Activated CD4-positive, alpha-beta T cell treated with anti-CD3 and anti-CD28 coated beads, Interleukin-2, amount 10 ng/mL, durations not matched to agents 7 days and 5 days (primary cell): ENCODE measurements at regions not wholly inside any gene's neighbourhood (a gene's known extent, or its start where the extent isn't known, plus 50 kb on each side); places are given as distances from the start of the nearest gene placed in this dataset.

Experiments used
- CTCF ChIA-PET: fragments of 350-600 bp; sonication (Branson Sonifier 250); formaldehyde crosslinking; loops from one replicate; lab custom pipeline; 2021; ENCODE audit warnings: antibody characterized with exemption; lab: Charles Lee
- POLR2A ChIA-PET: fragments of 350-600 bp; sonication (Branson Sonifier 250); formaldehyde crosslinking; loops from one replicate; lab custom pipeline; 2021; ENCODE audit warnings: antibody characterized with exemption; lab: Charles Lee
- DNase-seq: peaks from one replicate; pipeline ENCODE4 v3.0.0-alpha.2; 2020
- H3K27ac Mint-ChIP-seq: one replicate; pipeline ENCODE4 v1.8.0; 2021; ENCODE audit warnings: mild to moderate bottlenecking, moderate library complexity, mixed read lengths
- H3K27me3 Mint-ChIP-seq: one replicate; pipeline ENCODE4 v1.8.0; 2021; ENCODE audit warnings: mixed read lengths
- H3K36me3 Mint-ChIP-seq: one replicate; pipeline ENCODE4 v1.8.0; 2021; ENCODE audit warnings: low read depth, mixed read lengths
- H3K4me1 Mint-ChIP-seq: one replicate; pipeline ENCODE4 v1.8.0; 2021; ENCODE audit warnings: mixed read lengths
- H3K4me3 Mint-ChIP-seq: one replicate; pipeline ENCODE4 v1.8.0; 2021; ENCODE audit warnings: mild to moderate bottlenecking, moderate library complexity, mixed read lengths
- H3K9me3 Mint-ChIP-seq: one replicate; pipeline ENCODE4 v1.8.0; 2021; ENCODE audit warnings: mixed read lengths

GRCh38 chr11:113578033-113578380 lies 102.8 kb upstream of the DRD2 start:
- no peaks in the 10 kb centered on the region for H3K36me3 Mint-ChIP-seq
- no peaks in the 10 kb centered on the region for H3K9me3 Mint-ChIP-seq
- no peak overlapping the region for H3K4me3 Mint-ChIP-seq

DNA sequence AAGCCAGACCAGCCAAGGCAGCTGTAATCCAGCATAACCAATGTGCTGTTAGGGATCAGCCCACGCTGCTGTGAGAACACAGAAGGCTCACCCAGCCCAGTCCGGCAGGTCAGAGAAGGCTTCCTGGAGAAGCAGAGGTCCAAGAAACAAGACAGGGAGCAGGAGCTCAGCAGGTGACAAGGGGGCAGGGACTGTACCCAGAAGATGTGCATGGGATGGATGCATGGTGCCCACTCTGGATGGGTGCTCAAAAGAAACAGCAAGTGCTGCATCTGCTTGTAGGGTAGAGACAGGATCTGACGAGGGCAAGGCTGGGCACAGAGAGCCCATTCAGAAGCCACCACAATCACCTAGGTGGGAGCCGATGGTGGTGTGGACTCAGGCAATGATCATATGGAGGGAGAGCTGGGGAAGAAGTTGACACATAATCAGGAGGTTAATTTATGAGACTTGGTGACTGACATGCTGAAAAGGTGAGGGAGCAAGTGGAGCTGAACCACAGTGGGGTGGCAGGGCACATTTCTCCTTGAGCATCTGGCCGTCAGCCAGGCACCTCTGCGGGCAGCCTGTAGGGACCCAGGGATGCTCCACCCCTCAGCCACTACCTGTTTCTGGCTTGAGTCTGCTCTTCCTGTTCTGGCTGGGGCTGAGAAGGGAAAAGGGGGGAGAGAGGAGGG lies 102.3 kb upstream of the DRD2 start:
- no peak overlapping the region for H3K4me3 Mint-ChIP-seq

More at GRCh38 chr11:113578033-113578380, 102.8 kb upstream of the DRD2 start:
- H3K27me3 Mint-ChIP-seq = peaks cover 3% of the 10 kb centered on the region
- ChIA-PET CTCF (interaction anchor here (1.4 to 1.7 kb wide), 3 partner anchors 8 to 46 kb away, joined by 3 to 4 read pairs (median 3); no protein-coding TSS in a partner anchor), POLR2A (no interaction called here)
- H3K4me1 Mint-ChIP-seq = peaks cover 12% of the 10 kb centered on the region
- peak overlapping the region; percentile 21 for H3K27ac Mint-ChIP-seq
- no peak for DNase-seq

GRCh38 chr11:113574586-113574985 lies 99.4 kb upstream of the DRD2 start:
- POLR2A ChIA-PET = no interaction called here
- no peak for DNase-seq
- Mint-ChIP-seq H3K27ac (no peak overlapping the region), H3K4me1 (peaks cover 12% of the 10 kb centered on the region), H3K9me3 (no peaks in the 10 kb centered on the region), H3K27me3 (peaks cover 15% of the 10 kb centered on the region), H3K4me3 (no peak overlapping the region), H3K36me3 (no peaks in the 10 kb centered on the region)
- CTCF ChIA-PET = interaction anchor here (0.7 to 1.6 kb wide), 6 partner anchors 10 to 1920 kb away, joined by 3 read pairs; no protein-coding TSS in a partner anchor

More for the DNA sequence above, 102.3 kb upstream of the DRD2 start:
- H3K4me1 Mint-ChIP-seq = peaks cover 12% of the 10 kb centered on the region
- H3K27ac Mint-ChIP-seq = peak overlapping the region; percentile 21
- no peaks in the 10 kb centered on the region for H3K9me3 Mint-ChIP-seq
- peaks cover 4% of the 10 kb centered on the region for H3K27me3 Mint-ChIP-seq
- ChIA-PET CTCF (interaction anchor here (1.2 to 1.8 kb wide), 4 partner anchors 9 to 21 kb away, joined by 3 to 6 read pairs (median 4); no protein-coding TSS in a partner anchor), POLR2A (no interaction called here)
- no peaks in the 10 kb centered on the region for H3K36me3 Mint-ChIP-seq
- DNase-seq = peak; percentile 13

- Mint-ChIP-seq H3K4me3 (no peak overlapping the region), H3K9me3 (no peaks in the 10 kb centered on the region), H3K36me3 (no peaks in the 10 kb centered on the region), H3K27me3 (peaks cover 15% of the 10 kb centered on the region), H3K4me1 (peaks cover 12% of the 10 kb centered on the region), H3K27ac (no peak overlapping the region)
- DNase-seq = no peak
- ChIA-PET POLR2A (no interaction called here), CTCF (interaction anchor here (0.7 to 1.6 kb wide), 3 partner anchors 13 to 1919 kb away, joined by 3 read pairs; no protein-coding TSS in a partner anchor)
These were observed 99.0 kb upstream of the DRD2 start for GRCh38 chr11:113574171-113574570.

DNA sequence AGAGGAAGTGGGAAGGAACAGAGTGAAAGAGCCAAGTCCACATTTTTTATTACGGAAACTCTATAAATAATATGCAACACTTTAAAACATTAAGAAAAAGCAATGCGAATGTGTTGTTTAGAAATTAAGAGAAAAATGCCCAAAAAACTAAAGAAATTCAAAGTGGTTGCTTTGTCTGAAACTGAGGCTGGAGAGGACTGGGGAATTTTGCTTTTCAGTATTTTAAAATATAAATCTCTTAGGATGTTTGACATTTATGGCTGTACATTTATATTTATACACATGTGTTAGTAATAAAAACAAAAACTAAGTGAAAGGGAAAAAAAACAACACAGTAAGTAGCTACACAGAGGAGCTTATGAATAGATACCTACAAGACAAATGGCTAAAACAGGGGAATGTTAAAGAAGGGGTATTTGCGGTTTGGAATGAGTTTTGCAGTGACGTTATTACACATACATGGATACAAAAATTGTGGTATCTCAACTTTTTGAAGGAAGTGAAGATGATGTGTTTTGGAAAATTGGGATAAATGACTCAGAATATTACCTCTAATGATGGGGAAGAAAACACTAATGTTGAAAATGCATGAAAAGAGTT lies 97.0 kb upstream of the DRD2 start:
- peaks cover 15% of the 10 kb centered on the region for H3K27me3 Mint-ChIP-seq
- no peaks in the 10 kb centered on the region for H3K9me3 Mint-ChIP-seq
- no peak overlapping the region for H3K4me3 Mint-ChIP-seq
- no peak for DNase-seq
- POLR2A ChIA-PET = no interaction called here
- CTCF ChIA-PET = interaction anchor here (1.3 kb wide), 1 partner anchor 19 kb away, joined by 4 read pairs; no protein-coding TSS in a partner anchor
- no peaks in the 10 kb centered on the region for H3K36me3 Mint-ChIP-seq
- H3K27ac Mint-ChIP-seq = no peak overlapping the region
- peaks cover 1% of the 10 kb centered on the region for H3K4me1 Mint-ChIP-seq

DNA sequence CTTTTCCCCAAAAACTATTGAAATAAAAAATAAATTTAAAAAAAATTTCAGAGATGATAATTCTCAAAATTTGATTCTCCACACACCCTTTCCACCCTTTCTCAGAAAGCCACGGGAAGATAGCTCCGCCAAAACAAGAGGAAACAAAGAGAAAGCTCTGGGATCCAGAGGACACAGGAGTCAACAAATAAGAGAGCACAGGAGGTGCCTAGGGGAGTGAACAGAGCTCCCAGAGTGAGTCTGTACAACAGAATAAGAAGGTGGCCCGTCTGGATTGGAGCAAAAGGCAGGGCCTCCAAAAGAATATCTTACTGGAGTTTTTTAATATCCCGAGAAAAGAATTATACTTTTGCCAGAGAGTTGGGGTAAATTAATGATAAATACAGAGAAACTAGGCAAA lies 96.3 kb upstream of the DRD2 start:
- CTCF ChIA-PET = interaction anchor here (0.7 to 1.3 kb wide), 2 partner anchors 19 to 216 kb away, joined by 3 to 4 read pairs; no protein-coding TSS in a partner anchor
- H3K36me3 Mint-ChIP-seq = no peaks in the 10 kb centered on the region
- POLR2A ChIA-PET = no interaction called here
- H3K27me3 Mint-ChIP-seq = peaks cover 15% of the 10 kb centered on the region
- no peaks in the 10 kb centered on the region for H3K4me1 Mint-ChIP-seq
- H3K4me3 Mint-ChIP-seq = no peak overlapping the region
- no peaks in the 10 kb centered on the region for H3K9me3 Mint-ChIP-seq
- no peak overlapping the region for H3K27ac Mint-ChIP-seq
- no peak for DNase-seq

- Mint-ChIP-seq H3K4me1 (no peaks in the 10 kb centered on the region), H3K27me3 (peaks cover 15% of the 10 kb centered on the region), H3K27ac (no peak overlapping the region), H3K36me3 (no peaks in the 10 kb centered on the region), H3K9me3 (no peaks in the 10 kb centered on the region), H3K4me3 (no peak overlapping the region)
- POLR2A ChIA-PET = no interaction called here
- CTCF ChIA-PET = interaction anchor here (0.7 to 1.3 kb wide), 3 partner anchors 8 to 217 kb away, joined by 3 to 4 read pairs (median 3); no protein-coding TSS in a partner anchor
- no peak for DNase-seq
These were observed 95.7 kb upstream of the DRD2 start for GRCh38 chr11:113570906-113571305.

- Mint-ChIP-seq H3K9me3 (no peaks in the 10 kb centered on the region), H3K27ac (no peak overlapping the region), H3K27me3 (peaks cover 17% of the 10 kb centered on the region), H3K36me3 (no peaks in the 10 kb centered on the region), H3K4me3 (no peak overlapping the region), H3K4me1 (no peaks in the 10 kb centered on the region)
- CTCF ChIA-PET = no interaction called here
- DNase-seq = no peak
- POLR2A ChIA-PET = no interaction called here
These were observed 94.2 kb upstream of the DRD2 start for GRCh38 chr11:113569391-113569790.

DNA sequence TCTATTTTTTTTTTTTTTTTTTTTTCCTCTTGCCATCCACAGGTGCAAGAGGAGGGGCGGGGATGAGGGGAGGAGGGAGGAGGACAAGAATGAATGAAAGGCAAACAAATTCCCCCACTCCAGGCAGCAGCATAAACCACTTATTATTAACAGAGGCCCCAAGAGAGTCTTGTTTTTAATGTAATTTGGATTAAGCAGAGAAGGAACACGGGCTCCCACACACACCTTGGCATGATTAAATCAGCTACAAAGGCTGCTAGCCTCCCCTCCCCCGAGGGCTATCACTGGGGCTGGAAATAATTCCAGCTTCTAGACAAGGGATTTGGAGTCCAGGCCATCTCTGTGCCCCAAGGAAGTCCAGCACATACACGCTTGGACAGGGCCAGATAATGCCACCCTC lies 93.4 kb upstream of the DRD2 start:
- no peaks in the 10 kb centered on the region for H3K4me1 Mint-ChIP-seq
- H3K4me3 Mint-ChIP-seq = no peak overlapping the region
- POLR2A ChIA-PET = no interaction called here
- no peaks in the 10 kb centered on the region for H3K9me3 Mint-ChIP-seq
- no peaks in the 10 kb centered on the region for H3K36me3 Mint-ChIP-seq
- CTCF ChIA-PET = no interaction called here
- no peak overlapping the region for H3K27ac Mint-ChIP-seq
- H3K27me3 Mint-ChIP-seq = peaks cover 16% of the 10 kb centered on the region
- no peak for DNase-seq

GRCh38 chr11:113567867-113568544 lies 92.8 kb upstream of the DRD2 start:
- Mint-ChIP-seq H3K4me3 (no peak overlapping the region), H3K4me1 (peaks cover under 1% of the 10 kb centered on the region), H3K27me3 (peaks cover 16% of the 10 kb centered on the region), H3K36me3 (no peaks in the 10 kb centered on the region), H3K9me3 (no peaks in the 10 kb centered on the region), H3K27ac (no peak overlapping the region)
- POLR2A ChIA-PET = no interaction called here
- CTCF ChIA-PET = interaction anchor here (1.2 kb wide), 1 partner anchor 12 kb away, joined by 3 read pairs; no protein-coding TSS in a partner anchor
- no peak for DNase-seq

DNA sequence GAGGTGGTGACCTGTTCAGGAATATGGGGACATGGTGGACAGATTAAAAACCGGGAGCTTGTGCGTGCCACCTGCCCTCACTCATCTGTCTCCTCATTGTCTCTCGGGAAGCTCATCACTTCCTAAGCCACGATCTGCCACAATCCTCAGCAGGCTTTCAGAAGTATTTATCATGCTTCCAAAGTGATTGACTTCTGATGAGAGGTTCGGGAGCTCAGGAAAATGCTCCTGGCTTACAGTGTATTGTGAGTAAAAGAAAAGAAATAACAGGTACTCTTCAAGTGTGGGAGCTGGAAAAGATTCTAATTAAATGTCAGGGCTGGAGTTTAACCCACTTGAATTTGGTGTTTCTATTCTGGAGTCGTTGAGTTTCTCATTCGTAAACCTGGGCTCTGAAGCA lies 91.9 kb upstream of the DRD2 start:
- POLR2A ChIA-PET = interaction anchor here (0.6 to 1.1 kb wide), 2 partner anchors 44 to 108 kb away, joined by 3 read pairs; no protein-coding TSS in a partner anchor
- H3K36me3 Mint-ChIP-seq = no peaks in the 10 kb centered on the region
- no peak overlapping the region for H3K4me3 Mint-ChIP-seq
- peaks cover 7% of the 10 kb centered on the region for H3K4me1 Mint-ChIP-seq
- CTCF ChIA-PET = interaction anchor here (1.2 to 1.4 kb wide), 3 partner anchors 11 to 13 kb away, joined by 3 to 5 read pairs (median 4); no protein-coding TSS in a partner anchor
- no peak for DNase-seq
- no peaks in the 10 kb centered on the region for H3K9me3 Mint-ChIP-seq
- no peak overlapping the region for H3K27ac Mint-ChIP-seq
- H3K27me3 Mint-ChIP-seq = peaks cover 12% of the 10 kb centered on the region

DNA sequence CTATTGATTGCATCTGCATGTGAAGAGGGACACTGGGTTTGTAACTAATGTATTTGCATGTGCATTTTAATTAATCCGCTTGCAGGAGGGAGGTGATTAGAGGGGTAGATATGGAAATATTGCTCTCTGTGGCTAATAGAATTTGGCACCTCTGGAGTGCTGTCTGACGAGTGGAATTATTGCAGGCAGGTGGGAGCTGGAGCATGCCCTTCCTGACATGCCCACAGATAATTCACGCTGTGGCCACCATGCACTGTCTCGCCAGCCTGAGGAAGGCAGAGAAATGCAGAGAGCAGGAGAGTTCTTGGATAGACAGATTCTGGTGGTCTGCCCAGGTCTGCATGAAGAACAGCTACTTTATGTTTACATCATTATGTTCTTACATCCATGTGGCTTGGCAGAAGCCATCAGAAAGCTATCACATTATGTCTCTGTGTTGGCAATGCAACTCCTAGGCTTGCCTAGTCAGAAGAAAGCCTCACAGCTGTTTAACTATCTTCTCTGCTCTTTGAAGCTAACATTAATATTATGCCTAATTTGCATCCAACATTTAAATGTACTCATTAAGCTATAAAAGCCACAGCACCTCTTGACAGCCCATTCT lies 89.4 kb upstream of the DRD2 start:
- Mint-ChIP-seq H3K4me3 (no peak overlapping the region), H3K36me3 (no peaks in the 10 kb centered on the region), H3K4me1 (peaks cover 7% of the 10 kb centered on the region), H3K9me3 (no peaks in the 10 kb centered on the region), H3K27me3 (peaks cover 4% of the 10 kb centered on the region), H3K27ac (no peak overlapping the region)
- no peak for DNase-seq
- POLR2A ChIA-PET = no interaction called here
- CTCF ChIA-PET = interaction anchor here (1.3 kb wide), 1 partner anchor 10 kb away, joined by 3 read pairs; no protein-coding TSS in a partner anchor
